ENCODE measurements at regions not wholly inside any gene's neighbourhood (a gene's known extent, or its start where the extent isn't known, plus 50 kb on each side); places are given as distances from the start of the nearest gene placed in this dataset.
"Not testable (repeated sequence)": the region's sequence is repeated elsewhere in the genome, so short reads cannot be mapped to it uniquely, and the experiment has no call there.

- DNase-seq (ENCODE audit: low read depth) = no peak
Measured at GRCh38 chr3:3902161-3902560, 102.9 kb downstream of the LRRN1 start.

- DNase-seq (ENCODE audit: low read depth) = no peak
Measured at GRCh38 chr3:3906171-3906570, 106.9 kb downstream of the LRRN1 start.

GRCh38 chr3:3907023-3907422, 107.8 kb downstream of the LRRN1 start:
- no peak for DNase-seq (ENCODE audit: low read depth)

- DNase-seq (ENCODE audit: low read depth) = no peak
Measured at GRCh38 chr3:3918763-3919162, 119.5 kb downstream of the LRRN1 start.

GRCh38 chr3:3919316-3919715, 120.1 kb downstream of the LRRN1 start:
- DNase-seq (ENCODE audit: low read depth) = no peak

- DNase-seq (ENCODE audit: low read depth) = no peak
Measured at GRCh38 chr3:3923619-3924018, 124.4 kb downstream of the LRRN1 start.

- no peak for DNase-seq (ENCODE audit: low read depth)
Measured at GRCh38 chr3:3927198-3927597, 128.0 kb downstream of the LRRN1 start.

- no peak for DNase-seq (ENCODE audit: low read depth)
Measured at GRCh38 chr3:3927965-3928364, 128.7 kb downstream of the LRRN1 start.

GRCh38 chr3:3941380-3941779, 142.1 kb downstream of the LRRN1 start:
- not testable (repeated sequence) for DNase-seq (ENCODE audit: low read depth)

GRCh38 chr3:3951071-3951470, 151.8 kb downstream of the LRRN1 start:
- DNase-seq (ENCODE audit: low read depth) = no peak

- DNase-seq (ENCODE audit: low read depth) = no peak
Measured at GRCh38 chr3:3951501-3951900, 152.3 kb downstream of the LRRN1 start.

- DNase-seq (ENCODE audit: low read depth) = not testable (repeated sequence)
Measured at GRCh38 chr3:3962867-3963266, 163.6 kb downstream of the LRRN1 start.

- no peak for DNase-seq (ENCODE audit: low read depth)
Measured at GRCh38 chr3:3984053-3984452, 184.8 kb downstream of the LRRN1 start.

GRCh38 chr3:3991598-3991997, 192.4 kb downstream of the LRRN1 start:
- DNase-seq (ENCODE audit: low read depth) = no peak

- no peak for DNase-seq (ENCODE audit: low read depth)
Measured at GRCh38 chr3:3992312-3992874, 193.2 kb downstream of the LRRN1 start.

- peak; percentile 4 for DNase-seq (ENCODE audit: low read depth)
Measured at GRCh38 chr3:3998140-3998922, 199.1 kb downstream of the LRRN1 start.

GRCh38 chr3:3999340-3999739, 200.1 kb downstream of the LRRN1 start:
- DNase-seq (ENCODE audit: low read depth) = not testable (repeated sequence)

GRCh38 chr3:4001976-4002375, 202.7 kb downstream of the LRRN1 start:
- no peak for DNase-seq (ENCODE audit: low read depth)

GRCh38 chr3:4006288-4006687, 207.1 kb downstream of the LRRN1 start:
- DNase-seq (ENCODE audit: low read depth) = no peak

- no peak for DNase-seq (ENCODE audit: low read depth)
Measured at GRCh38 chr3:4008205-4008604, 209.0 kb downstream of the LRRN1 start.

- no peak for DNase-seq (ENCODE audit: low read depth)
Measured at GRCh38 chr3:4011166-4011565, 211.9 kb downstream of the LRRN1 start.

GRCh38 chr3:4015426-4015825, 216.2 kb downstream of the LRRN1 start:
- no peak for DNase-seq (ENCODE audit: low read depth)

GRCh38 chr3:4019501-4019900, 220.3 kb downstream of the LRRN1 start:
- DNase-seq (ENCODE audit: low read depth) = no peak

- DNase-seq (ENCODE audit: low read depth) = no peak
Measured at GRCh38 chr3:4021162-4021561, 221.9 kb downstream of the LRRN1 start.
